KBM-7 (cell line): ENCODE measurements at regions not wholly inside any gene's neighbourhood (a gene's known extent, or its start where the extent isn't known, plus 50 kb on each side); places are given as distances from the start of the nearest gene placed in this dataset.

Source experiments
- DNase-seq: peaks from one replicate; pipeline ENCODE4 v3.0.0-alpha.2; 2015
- in situ Hi-C: fragments of 300-500 bp; cut with MboI; formaldehyde crosslinking; loops from 2 replicates; pipeline ENCODE4 v1.14.3; 2020; ENCODE audit warnings: low sequenced_read_pairs, low pct_unique_long_range_greater_than_20kb, mixed read lengths

DNA sequence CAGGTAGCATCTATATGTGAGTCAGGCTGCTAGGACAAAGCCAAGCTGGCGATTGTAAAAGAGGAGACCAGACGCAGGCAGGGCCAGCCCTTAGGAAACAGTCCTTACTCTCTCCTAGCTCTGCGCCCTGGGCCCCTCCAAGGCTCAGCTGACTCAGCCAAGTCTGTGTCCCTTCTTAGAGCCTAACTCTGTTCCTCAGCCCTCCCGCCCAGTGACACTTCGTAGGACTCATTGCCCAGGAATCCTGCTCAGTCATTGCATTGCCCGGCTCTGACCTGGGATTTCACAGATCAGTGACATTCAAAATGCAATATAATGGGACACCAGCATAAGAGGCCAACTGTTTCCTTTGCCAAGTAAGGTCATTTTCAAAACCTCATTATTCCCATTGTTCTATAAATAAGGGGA is 244.2 kb downstream of the TLE3 start:
- DNase-seq, result no peak
- in situ Hi-C loops, result no loop called here

DNA sequence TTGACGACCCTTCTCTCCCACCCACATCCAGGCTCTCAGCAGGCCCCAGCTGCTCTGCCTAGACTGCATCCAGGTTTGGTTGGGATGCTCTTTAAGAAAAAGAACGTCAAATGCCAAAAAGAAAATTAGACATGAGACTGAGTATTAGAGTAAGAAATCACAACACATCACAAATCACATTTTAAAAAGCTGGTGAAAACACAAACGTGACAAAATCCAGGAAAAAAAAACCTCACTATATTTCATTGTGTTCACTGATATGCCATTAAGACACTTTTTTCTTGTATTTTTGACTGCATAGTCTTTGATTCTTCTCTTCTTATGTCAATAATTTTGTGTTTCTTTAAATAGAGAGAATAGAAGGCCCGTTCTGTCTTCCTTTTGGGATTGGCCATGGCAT is 243.7 kb downstream of the TLE3 start:
- DNase-seq, result no peak
- in situ Hi-C loops, result no loop called here

DNA sequence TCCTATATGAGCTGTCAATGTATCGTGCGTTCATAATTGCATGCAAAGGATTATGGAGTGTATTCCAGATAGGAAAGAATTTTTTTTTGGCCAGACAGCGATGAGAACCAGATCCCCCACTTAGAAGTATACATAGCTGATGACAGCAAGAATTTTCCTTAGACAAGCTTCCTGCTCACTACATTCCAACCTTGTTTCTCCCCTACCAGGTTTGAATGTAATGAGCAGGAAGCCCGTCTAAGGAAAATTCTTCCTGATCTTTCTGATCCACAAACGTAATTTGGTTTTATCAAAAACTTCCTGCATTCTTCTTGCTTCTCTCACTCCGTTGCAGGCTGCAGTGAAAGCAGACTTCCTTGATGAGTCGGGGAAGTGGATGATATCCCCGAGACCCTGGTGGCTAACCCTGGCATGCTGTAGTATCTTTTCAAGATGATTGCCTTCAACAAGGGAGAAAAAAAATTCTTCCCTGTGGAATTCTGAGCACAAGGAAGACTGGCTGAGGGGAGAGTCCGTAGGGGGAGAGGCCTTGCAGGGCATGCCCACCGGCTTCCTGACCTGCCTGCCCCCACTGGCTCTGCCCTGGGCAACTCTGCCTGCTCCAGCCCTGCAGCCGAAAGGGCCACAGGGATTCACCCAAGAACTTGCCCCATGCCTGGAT is 243.1 kb downstream of the TLE3 start:
- in situ Hi-C loops, result no loop called here
- DNase-seq, result no peak

DNA sequence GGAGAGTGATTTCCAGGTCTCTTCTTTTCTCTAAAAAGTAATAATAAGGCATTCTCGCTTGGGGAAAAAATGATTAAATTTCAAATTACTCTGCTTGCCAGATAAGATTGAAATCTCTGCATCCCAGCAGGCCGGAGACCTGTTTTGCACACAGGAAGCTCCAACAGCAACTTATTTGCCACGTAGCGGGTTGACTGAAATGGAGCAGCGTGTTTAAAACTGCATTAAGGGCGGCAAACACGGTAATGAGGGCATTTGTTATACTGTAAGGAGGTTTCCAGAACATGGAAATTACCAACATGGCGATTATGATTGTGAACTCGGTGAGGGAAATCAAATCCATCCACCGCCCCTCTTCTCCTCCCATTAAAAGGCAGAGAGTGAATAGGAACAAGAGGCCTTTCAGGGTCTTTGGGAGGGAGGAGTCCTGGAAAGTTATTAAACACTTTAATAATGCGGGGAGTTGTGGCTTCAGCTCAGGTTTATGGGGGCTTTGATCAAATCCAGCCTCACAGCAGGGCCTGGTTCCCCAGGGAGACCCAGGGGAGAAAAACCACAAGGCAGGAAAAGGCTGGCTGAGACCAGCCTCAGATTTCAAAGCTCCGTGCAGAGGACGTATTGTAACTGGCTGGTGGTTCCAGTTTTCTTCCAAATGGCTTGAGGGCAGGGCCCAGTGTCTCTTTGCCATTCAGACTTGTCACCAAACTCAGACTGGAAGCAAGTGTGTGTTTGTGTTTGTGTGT is 242.3 kb downstream of the TLE3 start:
- DNase-seq, result no peak
- in situ Hi-C loops, result no loop called here

DNA sequence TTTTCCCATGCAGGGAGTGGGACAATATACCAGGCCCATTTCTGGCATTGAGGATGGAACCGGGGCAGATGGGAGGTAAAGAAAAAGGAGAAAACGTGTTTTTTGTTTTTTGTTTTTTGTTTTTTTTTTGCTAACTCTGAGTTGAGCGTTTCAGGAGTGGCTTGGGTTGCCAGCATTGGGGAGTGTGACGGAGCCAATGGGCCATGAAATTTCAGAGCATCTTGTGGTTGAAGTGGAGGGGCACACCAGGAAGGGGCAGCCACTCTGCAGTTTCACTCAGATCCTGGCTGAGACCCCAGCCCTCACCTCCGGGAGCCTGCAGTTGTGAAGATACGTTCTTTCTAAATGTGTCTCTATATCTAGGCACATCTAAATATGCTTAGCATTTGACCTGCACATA is 240.5 kb downstream of the TLE3 start:
- DNase-seq, result no peak
- in situ Hi-C loops, result no loop called here

DNA sequence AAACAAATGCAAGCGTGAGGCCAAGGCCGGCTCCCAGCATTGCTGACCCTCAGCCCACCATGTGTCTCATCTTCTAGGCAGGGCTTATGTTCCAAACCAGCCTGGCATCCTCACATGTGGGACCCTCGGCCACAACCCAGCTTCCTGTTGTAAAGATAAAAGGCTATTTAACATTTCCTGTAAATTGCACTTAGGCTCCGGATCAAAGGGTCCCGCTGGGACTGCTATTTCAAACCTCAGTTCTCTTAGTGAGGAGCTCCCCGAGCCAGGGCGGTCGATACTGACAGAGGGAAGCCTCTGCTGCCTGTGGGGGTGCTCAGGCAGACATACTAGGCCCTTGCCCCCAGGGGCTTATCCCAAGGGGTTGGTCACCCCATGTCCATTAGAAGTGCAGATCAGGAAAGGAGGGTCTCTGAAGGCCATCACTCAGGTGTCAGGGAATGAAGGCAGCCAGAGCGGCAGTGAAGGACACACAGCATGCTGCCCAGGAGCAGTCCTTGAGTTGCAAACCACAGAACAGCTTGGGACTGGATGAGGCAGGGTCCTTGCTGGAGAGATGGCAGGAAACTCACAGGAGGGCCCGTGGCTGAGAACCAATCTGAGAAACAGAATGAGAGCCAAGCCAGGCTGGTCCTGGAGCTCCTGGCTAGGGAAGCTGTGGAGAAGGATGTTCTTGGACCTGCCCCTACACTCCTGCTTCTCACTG is 239.9 kb downstream of the TLE3 start:
- in situ Hi-C loops, result no loop called here
- DNase-seq, result peak; percentile 6

DNA sequence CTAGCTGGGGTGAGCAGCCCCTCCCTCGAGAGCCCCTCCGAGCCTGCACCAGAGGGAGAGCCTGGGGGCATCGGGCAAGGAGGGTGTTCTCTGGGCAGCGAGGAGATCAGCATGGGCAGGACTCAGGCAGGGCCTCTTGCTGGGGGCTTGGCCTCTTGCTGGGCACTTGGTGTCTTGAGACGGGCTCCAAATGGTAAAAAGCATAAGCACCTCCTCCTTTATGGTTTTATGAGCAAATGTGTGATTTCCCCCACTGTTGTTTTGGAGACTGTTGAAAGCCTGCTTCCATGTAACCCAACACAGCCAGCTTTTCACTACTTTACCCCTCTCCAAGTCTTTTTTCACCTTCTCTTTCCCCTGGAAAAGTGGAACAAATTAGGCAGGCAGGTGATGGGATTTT is 239.3 kb downstream of the TLE3 start:
- in situ Hi-C loops, result no loop called here
- no peak for DNase-seq

DNA sequence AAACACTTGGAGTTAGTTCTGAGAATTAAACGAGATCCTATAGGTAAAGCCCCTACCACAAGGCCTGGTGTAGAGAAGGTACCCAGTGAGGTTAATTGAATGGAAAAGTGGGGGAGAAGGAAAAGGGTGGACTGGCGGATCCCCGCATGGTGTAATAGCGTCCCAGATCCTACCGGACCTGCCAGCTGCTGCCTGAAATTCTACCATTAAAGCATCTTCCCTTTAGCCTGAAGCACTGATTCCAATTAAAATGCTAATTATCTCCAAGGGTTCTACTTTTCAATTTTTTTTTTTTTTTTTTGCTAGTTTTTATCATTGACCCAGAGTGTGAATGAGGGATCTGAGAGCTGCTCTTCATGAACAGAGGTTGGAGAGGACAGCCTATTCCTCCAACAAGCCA is 237.9 kb downstream of the TLE3 start:
- DNase-seq, result no peak
- in situ Hi-C loops, result no loop called here

DNA sequence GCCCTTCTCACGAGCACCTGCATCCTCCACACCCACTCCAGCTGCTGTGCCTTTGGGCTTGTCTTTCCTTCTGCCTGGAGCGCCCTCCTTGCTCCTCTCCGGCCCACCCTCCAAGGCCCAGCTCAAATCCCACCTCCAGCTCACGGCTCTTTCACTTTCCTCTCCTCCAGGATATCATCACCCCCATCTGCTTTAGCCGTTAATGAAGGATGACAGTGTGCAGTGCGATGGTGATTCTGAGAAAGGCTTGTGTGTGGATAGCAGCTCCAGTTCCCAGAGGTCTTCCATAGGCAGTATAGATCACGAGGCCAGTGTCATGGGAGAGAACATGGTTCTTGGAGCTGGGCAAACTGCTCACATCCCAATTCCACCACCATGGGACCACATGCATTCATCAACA is 237.4 kb downstream of the TLE3 start:
- in situ Hi-C loops, result no loop called here
- DNase-seq, result no peak

DNA sequence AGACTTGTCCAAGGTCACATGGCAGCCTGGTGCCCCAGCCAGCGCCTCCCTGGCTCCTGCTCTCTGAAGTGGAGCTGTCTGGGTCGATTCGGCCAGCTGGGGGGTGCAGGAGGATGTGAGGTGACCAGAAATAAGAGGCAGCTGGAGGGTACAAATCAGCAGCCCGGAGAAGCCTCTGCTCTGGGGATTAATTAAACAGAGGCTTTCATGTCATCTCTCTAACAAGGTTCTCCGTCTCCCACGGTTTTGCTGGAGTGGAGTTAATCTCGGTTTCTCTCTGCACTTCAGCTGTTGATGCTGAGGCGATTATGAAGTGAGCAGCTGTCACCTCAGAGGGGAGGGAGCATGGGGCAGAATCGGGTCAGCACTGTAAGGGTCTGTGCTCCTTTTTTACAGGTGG is 236.8 kb downstream of the TLE3 start:
- DNase-seq, result no peak
- in situ Hi-C loops, result no loop called here

DNA sequence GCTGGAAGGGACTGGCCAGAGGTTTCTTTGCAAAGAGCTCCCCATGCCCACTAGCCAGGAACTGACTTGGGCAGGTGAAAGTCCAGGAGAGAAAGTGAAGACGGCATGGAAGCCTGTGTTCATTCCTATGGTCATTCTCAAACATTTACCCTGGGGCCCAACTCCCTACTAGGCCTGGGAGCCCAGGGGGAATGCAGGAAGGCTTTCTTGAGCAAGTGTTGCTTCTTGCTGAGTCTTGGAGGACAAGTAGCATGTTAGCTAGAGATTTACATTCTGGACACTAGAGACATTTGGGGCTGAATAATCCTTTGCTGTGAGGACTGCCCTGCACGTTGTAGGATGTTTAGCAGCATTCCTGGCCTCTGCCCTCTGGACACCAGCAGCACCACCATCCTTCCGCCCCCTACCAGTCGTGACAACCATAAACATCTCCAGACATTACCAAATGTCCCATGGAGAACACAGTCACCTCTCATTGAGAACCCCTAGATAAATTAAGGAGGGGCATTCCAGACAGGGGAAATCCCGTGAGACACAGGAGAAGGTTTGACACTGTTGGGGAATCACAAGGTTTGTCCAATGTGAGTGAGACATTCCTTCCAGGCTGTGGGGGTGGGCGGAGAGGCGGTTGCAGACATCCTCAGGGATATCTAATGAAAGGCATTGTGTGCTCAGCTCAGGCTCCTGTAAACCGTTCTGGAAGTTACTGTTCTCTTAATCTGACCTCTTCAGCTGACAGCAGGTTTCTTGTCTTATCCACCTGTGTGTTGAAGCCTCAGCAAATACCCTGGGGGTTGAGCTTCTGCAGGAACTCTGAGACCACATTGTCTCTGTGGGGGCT is 236.2 kb downstream of the TLE3 start:
- no peak for DNase-seq
- in situ Hi-C loops, result no loop called here

DNA sequence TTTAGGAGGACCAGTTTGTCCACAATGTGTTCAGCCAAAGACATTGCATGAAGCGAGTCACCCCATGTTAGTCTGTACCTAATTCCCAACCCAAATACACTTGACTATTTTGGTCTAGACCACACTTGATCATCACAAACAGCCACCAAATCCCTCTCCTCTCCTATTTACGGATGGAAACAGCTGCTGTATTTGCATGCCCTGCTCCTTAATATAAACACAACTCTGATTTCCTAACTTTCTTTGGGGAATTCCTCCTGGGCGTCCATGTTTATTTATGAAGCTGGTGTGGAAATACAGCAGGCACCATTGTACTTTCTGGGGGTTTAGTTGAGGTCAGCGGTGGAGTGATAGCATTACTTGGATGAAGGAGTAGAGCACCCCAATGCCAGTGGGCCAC is 235.2 kb downstream of the TLE3 start:
- in situ Hi-C loops, result no loop called here
- no peak for DNase-seq

DNA sequence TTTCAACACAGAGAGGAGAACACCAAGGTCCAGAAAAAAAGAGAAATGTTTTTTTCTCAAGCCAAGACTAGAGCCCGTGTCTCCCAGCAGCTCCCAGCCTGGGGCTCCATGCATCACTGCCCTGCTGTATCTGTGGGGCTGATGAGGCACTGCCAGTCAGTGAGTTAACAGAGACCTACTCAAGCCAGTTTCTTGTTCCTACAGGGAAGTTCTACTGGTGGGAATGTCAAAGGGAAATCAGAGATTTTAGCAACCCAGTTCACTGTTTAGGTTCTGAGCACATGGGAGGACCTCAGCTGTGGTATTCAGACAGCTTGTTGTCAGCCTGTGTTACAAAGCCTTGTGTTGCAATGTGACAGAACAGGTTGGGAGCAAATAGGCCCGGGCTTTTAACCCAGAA is 234.3 kb downstream of the TLE3 start:
- in situ Hi-C loops, result no loop called here
- DNase-seq, result no peak

DNA sequence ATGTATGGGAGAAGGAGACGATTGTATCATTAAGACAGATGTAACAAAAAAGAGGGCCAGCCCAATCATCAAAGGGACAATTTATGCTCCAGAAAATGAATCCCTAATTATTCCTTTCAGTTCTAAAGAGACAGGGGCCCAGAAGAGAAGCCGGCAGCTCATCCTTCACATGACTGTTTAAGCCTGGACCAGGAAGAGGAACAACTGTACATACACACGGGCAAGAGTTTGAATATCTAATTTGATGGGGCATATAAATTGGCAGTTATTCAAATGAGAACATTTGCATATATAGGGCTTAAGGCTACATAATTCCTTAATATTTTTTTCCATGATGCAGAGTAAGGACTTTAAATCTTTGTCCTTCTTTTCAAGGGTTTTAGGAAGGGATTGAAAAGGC is 232.3 kb downstream of the TLE3 start:
- DNase-seq, result no peak
- in situ Hi-C loops, result no loop called here

DNA sequence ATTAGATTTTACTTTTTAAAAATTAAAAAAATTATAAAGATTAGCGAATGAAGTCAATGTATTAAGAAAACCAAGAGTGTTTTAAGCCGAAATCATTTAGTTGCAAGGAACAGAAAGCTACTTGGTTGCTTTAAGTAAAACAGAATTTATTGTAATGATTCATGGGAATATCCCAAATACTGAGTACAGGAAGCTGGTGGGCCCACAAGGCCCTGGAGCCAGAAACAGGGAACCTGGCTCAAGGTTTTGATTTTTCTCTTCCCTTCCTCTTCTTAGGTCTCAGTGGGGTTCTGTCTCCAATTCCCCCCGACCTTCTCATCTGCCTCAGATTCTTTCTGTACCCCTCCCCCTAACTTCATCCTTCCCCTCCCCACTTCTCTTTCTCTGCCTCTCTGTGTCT is 229.0 kb downstream of the TLE3 start:
- in situ Hi-C loops, result no loop called here
- no peak for DNase-seq

DNA sequence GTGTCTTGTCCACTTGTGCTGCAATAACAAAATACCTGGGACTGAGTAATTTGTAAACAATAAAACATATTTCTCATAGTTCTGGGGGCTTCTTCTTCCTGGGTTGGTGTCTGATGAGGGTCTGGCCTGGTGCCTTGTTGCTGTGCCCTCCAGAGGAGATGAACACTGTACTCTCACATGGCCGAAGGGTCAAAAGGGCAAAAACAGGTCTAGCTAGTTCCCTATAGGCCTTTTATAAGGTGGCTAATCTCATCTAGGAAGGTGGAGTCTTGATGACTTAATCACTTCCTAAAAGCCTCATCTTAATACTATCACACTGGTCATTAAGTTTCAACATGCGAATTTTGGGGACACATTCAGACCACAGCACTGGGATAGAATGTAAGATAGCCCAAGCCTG is 228.4 kb downstream of the TLE3 start:
- in situ Hi-C loops, result no loop called here
- no peak for DNase-seq

DNA sequence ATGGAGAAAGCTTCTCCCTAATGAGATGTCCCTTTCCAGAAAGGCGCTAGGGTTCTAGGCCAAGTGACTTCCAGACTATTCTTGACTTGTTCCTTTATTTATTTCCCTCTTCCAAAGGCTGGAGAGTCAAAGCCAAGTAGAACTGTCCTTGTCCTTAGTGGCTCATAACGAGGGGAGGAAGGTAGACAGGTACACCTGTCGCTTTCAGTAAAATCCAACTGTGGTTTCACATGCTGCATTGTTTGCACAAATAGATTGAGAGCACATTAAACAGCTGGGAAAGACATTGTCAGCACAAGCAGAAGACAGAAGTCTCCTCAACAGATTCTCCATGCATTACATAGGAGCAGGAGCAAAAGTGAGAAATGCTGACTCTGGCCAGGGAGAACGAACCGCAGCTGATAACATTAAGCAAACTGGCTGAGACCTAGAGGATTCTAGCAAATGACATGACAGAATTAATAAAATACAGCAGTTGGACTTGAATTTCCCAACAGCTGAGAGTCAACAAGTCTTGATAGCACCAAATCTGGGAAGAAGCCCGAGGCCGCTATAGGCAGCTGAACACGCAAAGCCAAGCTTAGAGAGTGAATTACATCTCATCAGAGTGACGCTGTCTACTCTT is 227.7 kb downstream of the TLE3 start:
- DNase-seq, result no peak
- in situ Hi-C loops, result loop anchor here (10.0 kb wide), 1 partner anchor 55 kb away; no protein-coding TSS in a partner anchor

DNA sequence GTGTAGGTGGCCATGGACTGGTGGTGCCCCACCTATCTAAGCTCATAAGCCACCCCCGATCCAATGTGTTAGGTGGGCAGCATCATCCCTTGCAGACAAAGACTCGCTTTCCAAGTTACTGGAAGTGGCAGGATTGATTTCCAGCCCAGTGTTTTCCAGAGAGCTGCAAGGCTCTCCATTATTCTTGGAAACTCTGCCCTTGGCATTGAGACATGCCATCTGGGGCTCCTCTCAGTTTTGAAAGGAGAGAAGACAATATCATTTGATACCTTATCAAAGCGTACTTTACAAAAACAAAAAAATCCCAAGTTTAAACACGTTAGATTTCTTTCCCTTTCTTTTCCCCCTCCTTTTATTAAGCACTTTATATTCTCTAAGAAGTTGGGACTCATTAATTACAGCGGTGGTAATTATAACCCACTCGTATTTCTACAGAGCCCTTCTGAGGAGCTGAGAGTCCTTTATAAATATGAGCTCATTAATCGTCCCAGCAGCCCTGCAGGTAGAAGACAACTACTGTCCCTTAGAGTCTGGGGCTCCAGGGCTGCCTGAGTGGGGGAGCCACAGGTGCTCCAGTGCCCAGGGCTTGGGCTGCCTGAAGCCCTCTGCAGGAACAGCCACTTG is 226.1 kb downstream of the TLE3 start:
- in situ Hi-C loops, result loop anchor here (10.0 kb wide), 1 partner anchor 57 kb away; no protein-coding TSS in a partner anchor

DNA sequence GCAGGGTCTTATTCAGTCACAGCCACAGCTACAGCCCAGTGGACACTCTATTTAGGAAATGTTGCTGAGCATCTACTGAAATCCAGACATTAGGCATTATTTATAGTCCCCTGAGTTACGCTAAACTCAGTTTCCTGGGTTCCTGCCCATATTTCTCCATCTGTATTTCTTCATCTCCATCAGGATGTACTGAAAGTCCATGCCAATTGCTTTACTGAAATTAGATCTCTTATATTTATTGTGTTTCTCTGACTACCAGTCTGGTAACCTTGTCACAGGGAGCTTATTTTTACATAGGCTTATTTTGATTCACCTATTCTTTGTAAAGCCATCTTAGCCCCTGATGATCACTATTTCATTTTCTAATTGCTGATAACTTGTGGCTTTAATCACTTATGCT is 223.9 kb downstream of the TLE3 start:
- DNase-seq, result no peak
- in situ Hi-C loops, result loop anchor here (10.0 kb wide), 1 partner anchor 59 kb away; no protein-coding TSS in a partner anchor

More for the DNA sequence above, 226.1 kb downstream of the TLE3 start:
- no peak for DNase-seq
